ENCODE measurements at regions not wholly inside any gene's neighbourhood (a gene's known extent, or its start where the extent isn't known, plus 50 kb on each side); places are given as distances from the start of the nearest gene placed in this dataset.

DNA sequence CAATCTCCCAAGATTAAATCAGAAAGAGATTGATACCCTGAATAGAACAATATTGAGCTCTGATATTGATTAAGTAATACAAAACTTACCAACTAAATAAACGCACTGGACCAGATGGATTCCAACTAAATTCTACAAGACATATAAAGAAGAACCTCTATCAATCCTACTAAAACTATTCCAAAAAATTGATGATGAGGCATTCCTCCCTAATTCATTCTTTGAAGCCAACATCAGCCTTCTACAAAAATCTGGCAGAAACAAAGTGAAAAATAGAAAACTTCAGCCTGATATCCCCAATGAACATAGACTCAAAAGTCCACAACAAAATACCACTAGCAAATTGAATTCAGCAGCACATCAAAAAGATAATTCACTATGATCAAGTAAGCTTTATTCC lies 695.5 kb downstream of the NYAP2 start:
- intact Hi-C loops (cut with DNase I), result no loop called here
- Histone ChIP-seq H3K9me3 (peaks cover 0 to 59% (median 10%) of the 10 kb centered on the region in 11 donors), H3K27me3 (no peaks in the 10 kb centered on the region), H3K4me1 (no peaks in the 10 kb centered on the region), H3K36me3 (no peaks in the 10 kb centered on the region), H3K4me3 (no peak overlapping the region), H3K27ac (no peak overlapping the region)
- WGBS, 2 donors, result 94 to 95% methylated on average over 1 of the region's 1 CpG
- DNase-seq (no peak), ATAC-seq (no peak)
- no peak for TF ChIP-seq CTCF (IDR thresholded peaks at IDR 0.05)

DNA sequence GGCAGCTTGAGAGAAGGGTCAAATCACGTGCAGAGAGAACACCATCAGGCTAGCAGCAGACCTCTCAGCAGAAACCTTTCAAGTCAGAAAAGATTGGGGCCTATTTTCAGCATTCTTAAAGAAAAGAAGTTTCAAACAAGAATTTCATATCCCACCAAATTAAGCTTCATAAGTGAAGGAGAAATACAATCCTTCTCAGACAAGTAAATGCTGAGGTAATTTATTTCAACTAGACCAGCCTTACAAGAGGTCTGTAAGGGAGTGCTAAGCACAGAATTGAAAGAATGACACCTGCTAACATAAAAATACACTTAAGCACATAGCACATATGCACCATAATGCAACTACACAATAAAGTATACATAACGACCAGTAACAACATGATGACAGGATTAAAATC lies 693.9 kb downstream of the NYAP2 start:
- no peak for DNase-seq
- 67 to 76% methylated on average over 2 of the region's 2 CpGs for WGBS, 2 donors
- no peak overlapping the region for H3K27ac ChIP-seq
- ATAC-seq, result no peak
- no peak overlapping the region for H3K4me3 ChIP-seq
- no peak for TF ChIP-seq CTCF (IDR thresholded peaks at IDR 0.05)
- no peaks in the 10 kb centered on the region for H3K36me3 ChIP-seq
- no peaks in the 10 kb centered on the region for H3K27me3 ChIP-seq
- no peaks in the 10 kb centered on the region for H3K4me1 ChIP-seq
- peaks cover 0 to 51% (median 6%) of the 10 kb centered on the region in 11 donors for H3K9me3 ChIP-seq
- intact Hi-C loops (cut with DNase I), result no loop called here

DNA sequence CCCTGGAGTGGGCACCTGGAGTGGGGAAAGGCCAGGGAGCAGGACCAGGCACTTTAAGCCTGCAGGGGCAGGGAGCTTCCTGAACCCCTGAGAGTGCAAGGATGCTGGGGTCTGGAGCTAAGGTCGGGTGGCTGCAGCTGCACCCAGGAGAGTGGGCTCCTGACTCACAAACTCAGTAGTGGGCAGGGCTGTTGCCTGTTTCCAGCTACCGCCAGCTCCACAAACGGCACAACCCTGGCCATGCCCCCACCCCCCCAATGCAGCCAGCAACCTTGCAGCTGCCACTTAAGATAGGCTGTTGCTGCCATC lies 688.8 kb downstream of the NYAP2 start:
- no peak overlapping the region for H3K27ac ChIP-seq
- no peak for TF ChIP-seq CTCF (IDR thresholded peaks at IDR 0.05)
- H3K36me3 ChIP-seq, result no peaks in the 10 kb centered on the region
- no peak overlapping the region for H3K4me3 ChIP-seq
- H3K27me3 ChIP-seq, result no peaks in the 10 kb centered on the region
- intact Hi-C loops (cut with DNase I), result no loop called here
- peaks cover 0 to 15% (median 2%) of the 10 kb centered on the region in 11 donors for H3K9me3 ChIP-seq
- ATAC-seq, result peak in 1 of 8 donors; percentile 35
- no peak for DNase-seq
- H3K4me1 ChIP-seq, result no peaks in the 10 kb centered on the region
- WGBS, 2 donors, result 55 to 83% methylated on average over 3 of the region's 3 CpGs

DNA sequence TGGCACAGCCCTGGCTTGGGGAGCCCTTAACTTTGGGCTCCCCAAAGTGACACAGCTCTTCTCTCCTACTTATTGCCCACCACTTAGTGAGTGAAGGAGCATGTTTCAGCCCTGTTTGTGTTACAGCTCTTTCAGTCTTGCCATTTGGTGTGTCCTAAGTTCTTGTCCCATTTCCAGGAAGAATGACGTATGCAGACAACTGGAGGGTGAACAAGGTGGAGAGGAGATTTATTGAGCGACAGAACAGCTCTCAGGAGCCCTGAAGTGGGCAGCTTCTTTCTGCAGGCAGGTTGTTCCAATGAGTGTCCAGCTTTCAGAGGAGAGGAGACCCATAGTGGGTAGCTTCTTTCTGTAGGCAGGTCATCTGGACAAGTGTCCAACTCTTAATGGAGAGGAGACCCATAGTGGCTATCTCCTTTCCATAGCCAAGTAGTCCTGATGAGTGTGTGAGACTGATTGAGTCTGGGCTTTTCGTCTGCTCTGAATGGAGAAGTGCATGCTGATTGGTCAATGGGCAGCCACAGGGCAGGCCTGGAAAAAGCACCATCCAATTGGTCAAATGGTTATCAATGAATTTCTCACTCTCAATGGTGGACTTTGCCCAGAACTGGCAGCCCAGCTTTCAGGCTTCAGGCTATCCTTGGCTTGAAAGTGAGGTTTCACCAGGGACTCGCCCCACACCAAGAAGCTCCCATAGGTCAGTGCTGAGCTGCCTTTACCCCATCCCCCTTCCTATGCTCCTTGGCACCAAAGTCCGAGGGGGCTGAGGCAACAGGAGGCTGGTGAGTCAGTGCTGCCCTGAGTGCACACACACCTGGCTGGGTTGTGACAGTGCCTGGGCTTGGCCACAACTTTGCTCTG lies 688.2 kb downstream of the NYAP2 start:
- ATAC-seq (no peak), DNase-seq (no peak)
- Histone ChIP-seq H3K9me3 (peaks cover 0 to 9% (median 0%) of the 10 kb centered on the region in 11 donors), H3K27me3 (no peaks in the 10 kb centered on the region), H3K4me3 (no peak overlapping the region), H3K4me1 (no peaks in the 10 kb centered on the region), H3K36me3 (no peaks in the 10 kb centered on the region), H3K27ac (no peak overlapping the region)
- intact Hi-C loops (cut with DNase I), result no loop called here
- no peak for TF ChIP-seq CTCF (IDR thresholded peaks at IDR 0.05)
- WGBS, 2 donors, result 82 to 89% methylated on average over 5 of the region's 5 CpGs
